IMR-90 (cell line): ENCODE measurements at regions not wholly inside any gene's neighbourhood (a gene's known extent, or its start where the extent isn't known, plus 50 kb on each side); places are given as distances from the start of the nearest gene placed in this dataset.

Experiments used
- ATAC-seq: fragments of 200-7000 bp; cut with Tn5 transposase; 2 replicates; pipeline ENCODE4 v1.9.1; 2020; ENCODE audit warnings: low read depth, mild to moderate bottlenecking, moderate library complexity
- BruUV-seq: library from RNA; stranded (reverse); fragments of 400-500 nt; replicated peaks from 2 replicates; lab custom pipeline; 2021; lab: Mats Ljungman, UMichigan
- CTCF ChIA-PET: fragments of 300-600 bp; formaldehyde crosslinking; extraction: SDS; loops from one replicate; lab custom pipeline; 2021; ENCODE audit warnings: antibody characterized with exemption; lab: Yijun Ruan, JAX
- POLR2A ChIA-PET: fragments of 300-600 bp; sonication (Branson Sonifier 250); formaldehyde crosslinking; loops from one replicate; lab custom pipeline; 2022; ENCODE audit warnings: antibody characterized with exemption; ENCODE audit not compliant: unreplicated experiment; lab: Charles Lee
- DNase-seq: peaks from one replicate; pipeline ENCODE4 v3.0.0; 2013
- H2AFZ ChIP-seq: replicated peaks from 2 replicates; pipeline ENCODE3; 2013; ENCODE audit warnings: low read length, mild to moderate bottlenecking; ENCODE audit not compliant: poor library complexity
- H2AK5ac ChIP-seq: 2 replicates; pipeline ENCODE4 v1.6.1; 2013; ENCODE audit warnings: low read depth, low read length, inconsistent platforms
- H2AK9ac ChIP-seq: replicated peaks from 2 replicates; pipeline ENCODE3; 2013; ENCODE audit warnings: mild to moderate bottlenecking, low read depth, low read length, moderate library complexity; ENCODE audit not compliant: poor library complexity
- H2BK120ac ChIP-seq: 2 replicates; pipeline ENCODE4 v1.6.1; 2013; ENCODE audit warnings: low read depth, low read length, inconsistent platforms
- H2BK15ac ChIP-seq: 3 replicates; pipeline ENCODE4 v1.6.1; 2013; ENCODE audit warnings: low read depth, low read length, inconsistent platforms
- H2BK20ac ChIP-seq: 2 replicates; pipeline ENCODE4 v1.6.1; 2013; ENCODE audit warnings: low read depth, mild to moderate bottlenecking, inconsistent platforms, low read length, moderate library complexity
- H2BK5ac ChIP-seq: 2 replicates; pipeline ENCODE4 v1.6.1; 2013; ENCODE audit warnings: mild to moderate bottlenecking, low read depth, low read length, inconsistent platforms; ENCODE audit not compliant: poor library complexity, severe bottlenecking
- H3K14ac ChIP-seq: replicated peaks from 2 replicates; pipeline ENCODE4 v1.6.1; 2013; ENCODE audit warnings: low read depth, low read length, inconsistent platforms
- H3K18ac ChIP-seq: 2 replicates; pipeline ENCODE4 v1.6.1; 2013; ENCODE audit warnings: low read depth, low read length, control low read depth
- H3K23ac ChIP-seq: 2 replicates; pipeline ENCODE4 v1.6.1; 2013; ENCODE audit warnings: low read depth, low read length, inconsistent platforms
- H3K27ac ChIP-seq: 2 replicates; pipeline ENCODE4 v1.5.1; 2013; ENCODE audit warnings: mild to moderate bottlenecking, control low read depth, low read length; ENCODE audit not compliant: insufficient read depth
- H3K27me3 ChIP-seq: 2 replicates; pipeline ENCODE4 v1.6.1; 2013; ENCODE audit warnings: low read length; ENCODE audit not compliant: control insufficient read depth, insufficient read depth
- H3K36me3 ChIP-seq: 2 replicates; pipeline ENCODE4 v1.6.1; 2013; ENCODE audit warnings: low read length, mixed read lengths; ENCODE audit not compliant: control insufficient read depth, insufficient read depth
- H3K4ac ChIP-seq: 2 replicates; pipeline ENCODE4 v1.6.1; 2013; ENCODE audit warnings: low read depth, low read length, inconsistent platforms
- H3K4me1 ChIP-seq: 2 replicates; pipeline ENCODE4 v1.6.1; 2013; ENCODE audit warnings: low read length, mixed read lengths; ENCODE audit not compliant: control insufficient read depth, insufficient read depth
- H3K4me2 ChIP-seq: 2 replicates; pipeline ENCODE4 v1.6.1; 2013; ENCODE audit warnings: low read depth, mild to moderate bottlenecking, control low read depth, low read length, moderate library complexity
- H3K4me3 ChIP-seq: 2 replicates; pipeline ENCODE4 v1.5.1; 2013; ENCODE audit warnings: low read depth, mild to moderate bottlenecking, control low read depth, low read length, moderate library complexity; ENCODE audit not compliant: insufficient read depth
- H3K56ac ChIP-seq: 2 replicates; pipeline ENCODE4 v1.6.1; 2013; ENCODE audit warnings: low read length, inconsistent platforms; ENCODE audit not compliant: insufficient read depth; ENCODE audit errors: extremely low read depth
- H3K79me1 ChIP-seq, 2 experiments: 2 replicates each; pipeline ENCODE4 v1.6.1; 2013; ENCODE audit warnings: low read length in 2 of 2, inconsistent platforms in 1 of 2, low read depth in 1 of 2
- H3K9ac ChIP-seq: 2 replicates; pipeline ENCODE4 v1.6.1; 2013; ENCODE audit warnings: low read depth, low read length, control low read depth
- H3K9me1 ChIP-seq: 2 replicates; pipeline ENCODE4 v1.6.1; 2013; ENCODE audit warnings: low read length, inconsistent platforms; ENCODE audit not compliant: insufficient read depth
- H3K9me3 ChIP-seq: 2 replicates; pipeline ENCODE4 v1.6.1; 2013; ENCODE audit warnings: low read length; ENCODE audit not compliant: control insufficient read depth, insufficient read depth
- H4K20me1 ChIP-seq: 2 replicates; pipeline ENCODE4 v1.6.1; 2013; ENCODE audit warnings: low read length, inconsistent platforms; ENCODE audit not compliant: insufficient read depth
- H4K5ac ChIP-seq: 2 replicates; pipeline ENCODE4 v1.6.1; 2013; ENCODE audit warnings: mild to moderate bottlenecking, low read depth, low read length, control low read depth
- H4K8ac ChIP-seq, 2 experiments: 2 replicates each; pipeline ENCODE4 v1.6.1; 2013; ENCODE audit warnings: low read depth in 2 of 2, low read length in 2 of 2, control low read depth in 1 of 2, inconsistent platforms in 1 of 2
- H4K91ac ChIP-seq: 2 replicates; pipeline ENCODE4 v1.6.1; 2013; ENCODE audit warnings: low read depth, low read length, inconsistent platforms; ENCODE audit not compliant: insufficient read depth
- CEBPB ChIP-seq: IDR thresholded peaks from 2 replicates; pipeline ENCODE4 v1.6.1; 2012; ENCODE audit warnings: low read depth, low read length, improper control_type of control experiment
- CTCF ChIP-seq: conservative IDR thresholded peaks from 2 replicates; pipeline ENCODE4 v1.5.1; 2012; ENCODE audit warnings: mild to moderate bottlenecking, low read depth, low read length, improper control_type of control experiment
- ELK1 ChIP-seq: fragments of 150-350 bp; IDR thresholded peaks from 2 replicates; pipeline ENCODE4 v1.6.1; 2016; ENCODE audit warnings: low read depth, mild to moderate bottlenecking, low read length, moderate library complexity, borderline replicate concordance
- MAFK ChIP-seq: IDR thresholded peaks from 2 replicates; pipeline ENCODE4 v1.6.1; 2012; ENCODE audit warnings: low read depth, low read length, improper control_type of control experiment
- MAZ ChIP-seq: IDR thresholded peaks from 2 replicates; pipeline ENCODE4 v1.6.1; 2012; ENCODE audit warnings: low read depth, mild to moderate bottlenecking, low read length, improper control_type of control experiment, moderate library complexity, borderline replicate concordance
- RAD21 ChIP-seq: IDR thresholded peaks from 2 replicates; pipeline ENCODE4 v1.6.1; 2012; ENCODE audit warnings: low read length, improper control_type of control experiment
- RCOR1 ChIP-seq: IDR thresholded peaks from 2 replicates; pipeline ENCODE4 v1.6.1; 2012; ENCODE audit warnings: mild to moderate bottlenecking, low read length, improper control_type of control experiment; ENCODE audit not compliant: insufficient replicate concordance
- RFX5 ChIP-seq: IDR thresholded peaks from 2 replicates; pipeline ENCODE4 v1.8.0; 2012; ENCODE audit warnings: low read depth, mild to moderate bottlenecking, low read length, moderate library complexity
- USF2 ChIP-seq: fragments of 150-350 bp; IDR thresholded peaks from 2 replicates; pipeline ENCODE4 v1.6.1; 2017; ENCODE audit warnings: mild to moderate bottlenecking, antibody characterized with exemption, low read length, low read depth
- WGBS, 2 experiments: methylation state at CpG; one replicate each; pipeline versions ENCODE4 v1.1.5 to v1.1.7; 2013; ENCODE audit warnings: missing lambda C conversion rate in 2 of 2; ENCODE audit not compliant: insufficient read length in 1 of 2; ENCODE audit errors: extremely low coverage in 2 of 2; 5-methylcytosine and 5-hydroxymethylcytosine counted together
- dilution Hi-C: fragments of 300-500 bp; cut with HindIII; formaldehyde crosslinking; loops from one replicate; pipeline ENCODE4 v1.14.3; 2018; ENCODE audit warnings: low sequenced_read_pairs; ENCODE audit not compliant: unreplicated experiment
- in situ Hi-C: fragments of 300-500 bp; cut with MboI; formaldehyde crosslinking; loops from 3 replicates; pipeline ENCODE4 v1.14.3; 2019; ENCODE audit warnings: low sequenced_read_pairs, inconsistent platforms, mixed read lengths
- intact Hi-C: fragments of 100-400 bp; cut with micrococcal nuclease; formaldehyde crosslinking; loops from 2 replicates; pipeline ENCODE4 v1.10.0; 2022

GRCh38 chr15:101556273-101556672 is 66.8 kb upstream of the PCSK6 start:
- ChIA-PET POLR2A (no interaction called here), CTCF (no interaction called here)
- Histone ChIP-seq H3K79me1 (no peaks in the 10 kb centered on the region), H3K18ac (no peak overlapping the region), H2BK20ac (no peak overlapping the region), H4K91ac (no peak overlapping the region), H4K5ac (no peak overlapping the region), H3K4me2 (no peak overlapping the region), H2BK15ac (no peak overlapping the region), H2BK120ac (no peak overlapping the region), H2BK5ac (no peak overlapping the region), H3K9me3 (no peaks in the 10 kb centered on the region; the same call in 1 of the 2 replicates), H3K9me1 (no peaks in the 10 kb centered on the region), H4K8ac (no peak overlapping the region), H2AFZ (no peak overlapping the region), H3K56ac (no peak overlapping the region), H3K4me1 (peaks cover 11% of the 10 kb centered on the region), H2AK9ac (no peak overlapping the region), H3K14ac (no peak overlapping the region), H3K27me3 (peaks cover 21% of the 10 kb centered on the region), H3K27ac (no peak overlapping the region), H3K36me3 (no peaks in the 10 kb centered on the region), H4K20me1 (no peaks in the 10 kb centered on the region), H3K4me3 (no peak overlapping the region), H2AK5ac (no peak overlapping the region), H3K4ac (no peak overlapping the region), H3K23ac (no peak overlapping the region), H3K9ac (no peak overlapping the region)
- in situ Hi-C loops (no loop called here), intact Hi-C loops (no loop called here), dilution Hi-C loops (no loop called here)
- WGBS, 2 experiments = 60% methylated on average over 2 of the region's 16 CpGs; no CpG with 5 or more reads in 1 of the 2 experiments
- TF ChIP-seq MAZ (no peak), MAFK (no peak), CEBPB (no peak), USF2 (no peak), CTCF (no peak), RAD21 (no peak), RFX5 (no peak), RCOR1 (no peak), ELK1 (no peak)
- DNase-seq (no peak), ATAC-seq (no peak)
- BruUV-seq = no TSS peak
